ENCODE measurements at regions not wholly inside any gene's neighbourhood (a gene's known extent, or its start where the extent isn't known, plus 50 kb on each side); places are given as distances from the start of the nearest gene placed in this dataset.
"Not testable (repeated sequence)": the region's sequence is repeated elsewhere in the genome, so short reads cannot be mapped to it uniquely, and the experiment has no call there.

GRCh38 chr4:9715271-9715670 is 66.2 kb upstream of the DRD5 start:
- TF ChIP-seq CTCF, POLR2A (IDR thresholded peaks at IDR 0.05): not testable (repeated sequence)

Measured in testis (tissue), 2 donors.